GM18858 (cell line): ENCODE measurements at regions not wholly inside any gene's neighbourhood (a gene's known extent, or its start where the extent isn't known, plus 50 kb on each side); places are given as distances from the start of the nearest gene placed in this dataset.
"Not testable (repeated sequence)": the region's sequence is repeated elsewhere in the genome, so short reads cannot be mapped to it uniquely, and the experiment has no call there.

Experiments
- ATAC-seq: cut with Tn5 transposase; IDR thresholded peaks from one replicate; pipeline ENCODE4 v1.9.1; 2021; ENCODE audit not compliant: unreplicated experiment

GRCh38 chr10:81403451-81403850, 471.5 kb upstream of the NRG3 start:
- ATAC-seq = no peak

- ATAC-seq = no peak
Observed at GRCh38 chr10:81405399-81405798, 469.6 kb upstream of the NRG3 start.

GRCh38 chr10:81414038-81414437, 461.0 kb upstream of the NRG3 start:
- ATAC-seq = no peak

- ATAC-seq = no peak
Observed at GRCh38 chr10:81426722-81427121, 448.3 kb upstream of the NRG3 start.

GRCh38 chr10:81428456-81429134, 446.4 kb upstream of the NRG3 start:
- ATAC-seq = no peak

- ATAC-seq = no peak
Observed at GRCh38 chr10:81439445-81439844, 435.5 kb upstream of the NRG3 start.

GRCh38 chr10:81441624-81442023, 433.4 kb upstream of the NRG3 start:
- not testable (repeated sequence) for ATAC-seq

- ATAC-seq = no peak
Observed at GRCh38 chr10:81444242-81444929, 430.6 kb upstream of the NRG3 start.

GRCh38 chr10:81450651-81451050, 424.3 kb upstream of the NRG3 start:
- ATAC-seq = no peak

GRCh38 chr10:81472927-81473470, 402.0 kb upstream of the NRG3 start:
- no peak for ATAC-seq

- ATAC-seq = no peak
Observed at GRCh38 chr10:81473755-81474154, 401.2 kb upstream of the NRG3 start.

GRCh38 chr10:81479316-81479715, 395.7 kb upstream of the NRG3 start:
- no peak for ATAC-seq

- ATAC-seq = no peak
Observed at GRCh38 chr10:81496626-81497025, 378.4 kb upstream of the NRG3 start.

- ATAC-seq = no peak
Observed at GRCh38 chr10:81498011-81498551, 376.9 kb upstream of the NRG3 start.

GRCh38 chr10:81502677-81503359, 372.2 kb upstream of the NRG3 start:
- no peak for ATAC-seq

GRCh38 chr10:81505777-81506176, 369.2 kb upstream of the NRG3 start:
- not testable (repeated sequence) for ATAC-seq

GRCh38 chr10:81514811-81515210, 360.2 kb upstream of the NRG3 start:
- ATAC-seq = no peak

- no peak for ATAC-seq
Observed at GRCh38 chr10:81520688-81521087, 354.3 kb upstream of the NRG3 start.

GRCh38 chr10:81524467-81524866, 350.5 kb upstream of the NRG3 start:
- ATAC-seq = no peak

GRCh38 chr10:81532403-81532802, 342.6 kb upstream of the NRG3 start:
- ATAC-seq = no peak

GRCh38 chr10:81534991-81535390, 340.0 kb upstream of the NRG3 start:
- ATAC-seq = no peak

GRCh38 chr10:81541517-81541916, 333.5 kb upstream of the NRG3 start:
- no peak for ATAC-seq
